Mammary epithelial cell (primary cell): ENCODE measurements at regions not wholly inside any gene's neighbourhood (a gene's known extent, or its start where the extent isn't known, plus 50 kb on each side); places are given as distances from the start of the nearest gene placed in this dataset.

Source experiments
- CTCF ChIP-seq, 2 donors: IDR thresholded peaks in 1 of 2; conservative IDR thresholded peaks in 1 of 2; 2 replicates each; pipeline ENCODE4 v1.5.1; 2011 to 2012; ENCODE audit warnings: inconsistent platforms in 2 of 2, low read length in 2 of 2, mild to moderate bottlenecking in 2 of 2, control low read depth in 1 of 2, low read depth in 1 of 2; ENCODE audit not compliant: insufficient read depth in 1 of 2; ENCODE audit errors: extremely low read depth in 1 of 2
- EZH2 ChIP-seq: IDR thresholded peaks from 2 replicates; pipeline ENCODE4 v1.6.1; 2012; ENCODE audit warnings: low read length, inconsistent platforms, borderline replicate concordance

GRCh38 chr11:97445561-97445960, 1055.7 kb downstream of the JRKL start:
- TF ChIP-seq CTCF (conservative IDR thresholded peaks at IDR 0.05 in 1 of 2, IDR thresholded peaks at IDR 0.05 in 1 of 2; ENCODE audit: extremely low read depth in 1 of 2, insufficient read depth in 1 of 2, low read depth in 1 of 2, low read length in 2 of 2) (no peak), EZH2 (no peak)
